ENCODE measurements at regions not wholly inside any gene's neighbourhood (a gene's known extent, or its start where the extent isn't known, plus 50 kb on each side); places are given as distances from the start of the nearest gene placed in this dataset.

DNA sequence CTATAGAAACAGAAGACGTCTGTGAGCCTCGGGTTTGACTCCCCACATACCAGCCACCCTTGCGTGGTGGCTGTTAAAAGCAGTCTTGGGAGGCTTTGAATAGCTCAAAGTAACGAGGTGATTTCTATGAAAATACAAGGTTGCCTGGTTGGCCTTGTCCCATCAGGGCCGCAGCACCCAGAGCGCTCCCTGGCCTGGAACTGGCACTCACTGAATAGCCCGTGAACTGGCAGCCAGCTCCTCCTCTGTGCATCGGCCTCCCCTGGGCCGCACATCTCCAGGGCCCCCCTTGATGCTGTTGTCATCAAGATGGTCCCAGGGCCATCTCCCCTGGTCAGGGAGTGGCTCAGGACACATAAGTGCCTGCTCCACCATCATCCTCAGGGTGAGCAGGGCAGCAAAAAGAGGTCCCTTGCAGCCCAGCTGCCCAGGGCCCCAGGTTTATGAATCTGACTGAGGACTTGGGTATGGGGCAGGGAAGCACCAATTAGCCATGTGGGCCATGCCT lies 144.6 kb upstream of the PPP1R26 start:
- H3K4me3 ChIP-seq (ENCODE audit: low read depth, low read length), result no peak overlapping the region
- TF ChIP-seq CTCF (IDR thresholded peaks at IDR 0.05; ENCODE audit: insufficient read depth, low read length), result no peak
- DNase-seq (ENCODE audit: low read depth), result no peak

DNA sequence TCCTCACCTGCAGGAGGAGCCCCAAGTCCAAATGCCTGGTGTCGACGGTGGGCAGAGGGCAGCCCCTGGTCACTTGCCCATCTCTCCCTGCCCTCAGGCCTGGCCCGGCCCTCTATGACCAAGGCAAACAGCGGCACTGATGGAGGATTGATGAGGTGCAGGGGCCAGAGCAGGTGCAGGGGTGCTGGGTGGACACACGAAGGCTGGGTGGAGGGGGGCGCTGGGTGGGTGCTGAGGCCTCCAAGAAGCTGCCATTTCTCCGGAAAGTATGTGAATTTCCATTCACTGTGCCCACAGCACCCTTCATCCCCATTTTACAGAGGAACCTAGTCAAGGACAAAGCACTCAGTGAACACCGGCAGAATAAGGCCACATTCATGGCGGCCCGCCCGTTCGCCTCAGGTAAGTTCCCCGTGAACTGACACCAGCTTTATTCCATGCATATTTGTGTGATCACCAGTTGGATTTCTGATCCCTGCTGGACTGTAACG lies 143.8 kb upstream of the PPP1R26 start:
- no peak overlapping the region for H3K4me3 ChIP-seq (ENCODE audit: low read depth, low read length)
- TF ChIP-seq CTCF (IDR thresholded peaks at IDR 0.05; ENCODE audit: insufficient read depth, low read length), result no peak
- DNase-seq (ENCODE audit: low read depth), result no peak

GRCh38 chr9:135336722-135337527 lies 142.7 kb upstream of the PPP1R26 start:
- no peak overlapping the region for H3K4me3 ChIP-seq (ENCODE audit: low read depth, low read length)
- no peak for TF ChIP-seq CTCF (IDR thresholded peaks at IDR 0.05; ENCODE audit: insufficient read depth, low read length)
- no peak for DNase-seq (ENCODE audit: low read depth)

DNA sequence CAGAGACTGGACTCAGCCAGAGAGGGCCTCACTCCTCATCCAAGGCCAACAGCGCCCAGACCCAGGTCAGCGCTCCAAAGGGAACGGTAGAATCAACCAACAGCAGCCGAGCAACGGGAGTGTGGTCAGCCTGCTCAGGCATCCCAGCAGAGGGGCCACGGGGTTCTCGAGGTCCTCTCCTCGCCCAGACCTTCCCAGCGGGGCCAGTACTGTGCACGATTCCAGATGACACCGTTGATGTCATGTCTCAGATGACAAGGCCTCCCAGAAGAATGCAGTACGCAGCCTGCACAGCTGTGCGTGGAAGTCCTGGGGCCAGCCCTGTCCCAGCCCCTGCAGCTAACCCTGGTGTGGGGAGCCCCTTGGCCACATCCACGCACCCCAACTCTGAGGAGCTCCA lies 141.0 kb upstream of the PPP1R26 start:
- no peak for TF ChIP-seq CTCF (IDR thresholded peaks at IDR 0.05; ENCODE audit: insufficient read depth, low read length)
- H3K4me3 ChIP-seq (ENCODE audit: low read depth, low read length), result no peak overlapping the region
- DNase-seq (ENCODE audit: low read depth), result no peak

GRCh38 chr9:135339378-135339973 lies 140.1 kb upstream of the PPP1R26 start:
- no peak overlapping the region for H3K4me3 ChIP-seq (ENCODE audit: low read depth, low read length)
- no peak for DNase-seq (ENCODE audit: low read depth)
- TF ChIP-seq CTCF (IDR thresholded peaks at IDR 0.05; ENCODE audit: insufficient read depth, low read length), result no peak

DNA sequence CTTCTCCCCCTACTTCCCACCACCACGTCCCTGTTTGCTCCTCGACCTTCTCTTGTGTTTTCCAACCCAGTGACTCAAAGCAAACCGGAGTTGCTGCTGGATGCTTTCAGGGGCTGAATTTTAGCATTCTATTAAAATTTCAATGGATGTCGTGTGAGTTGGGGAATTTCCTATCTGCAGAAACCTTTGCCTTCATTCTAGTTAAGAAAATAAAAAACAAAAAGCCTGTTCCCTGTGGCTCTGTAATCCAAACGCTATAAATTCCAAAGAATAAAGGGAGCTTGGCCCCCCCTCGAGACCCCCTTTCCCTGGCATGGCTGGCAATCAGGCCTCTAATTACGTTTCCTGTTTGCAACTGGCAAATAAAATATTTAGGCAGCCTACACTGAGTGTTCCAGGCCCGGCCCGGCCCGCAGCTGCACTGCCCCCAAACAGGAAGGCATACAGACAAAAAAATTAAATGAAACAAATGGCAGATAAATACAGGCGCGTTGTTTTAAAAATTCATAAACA lies 139.4 kb upstream of the PPP1R26 start:
- DNase-seq (ENCODE audit: low read depth), result no peak
- H3K4me3 ChIP-seq (ENCODE audit: low read depth, low read length), result no peak overlapping the region
- TF ChIP-seq CTCF (IDR thresholded peaks at IDR 0.05; ENCODE audit: insufficient read depth, low read length), result no peak

Data from fibroblast of the aortic adventitia (primary cell).